Progenitor cell of endocrine pancreas (in vitro differentiated cells): ENCODE measurements at regions not wholly inside any gene's neighbourhood (a gene's known extent, or its start where the extent isn't known, plus 50 kb on each side); places are given as distances from the start of the nearest gene placed in this dataset.

ENCODE experiments used
- DNase-seq: peaks from one replicate; pipeline ENCODE4 v3.0.0; 2021; ENCODE audit warnings: low spot score; ENCODE audit not compliant: unreplicated experiment
- H3K27ac Mint-ChIP-seq: 2 replicates; pipeline ENCODE4 v1.8.0; 2021; ENCODE audit warnings: mild to moderate bottlenecking, moderate library complexity, mixed read lengths
- H3K27me3 Mint-ChIP-seq: 2 replicates; pipeline ENCODE4 v1.8.0; 2021; ENCODE audit warnings: mixed read lengths
- H3K36me3 Mint-ChIP-seq: 2 replicates; pipeline ENCODE4 v1.8.0; 2022; ENCODE audit warnings: mixed read lengths; ENCODE audit not compliant: insufficient read depth
- H3K4me1 Mint-ChIP-seq: 2 replicates; pipeline ENCODE4 v1.8.0; 2021; ENCODE audit warnings: low read depth, mixed read lengths
- H3K4me3 Mint-ChIP-seq: 2 replicates; pipeline ENCODE4 v1.8.0; 2021; ENCODE audit warnings: low read depth, mild to moderate bottlenecking, moderate library complexity, mixed read lengths
- H3K9me3 Mint-ChIP-seq: 2 replicates; pipeline ENCODE4 v1.8.0; 2021; ENCODE audit warnings: low read depth, mixed read lengths
- TF ChIP-seq, protein P1 (sequence below): fragments of 200-600 bp; sonication (generic); IDR thresholded peaks from one replicate; pipeline ENCODE4 v1.5.0; 2021; ENCODE audit warnings: antibody characterized with exemption, mild to moderate bottlenecking; ENCODE audit not compliant: unreplicated experiment

GRCh38 chr13:110773480-110773879 is 60.0 kb downstream of the ING1 start:
- H3K36me3 Mint-ChIP-seq: no peaks in the 10 kb centered on the region
- H3K9me3 Mint-ChIP-seq: no peaks in the 10 kb centered on the region
- H3K4me3 Mint-ChIP-seq: no peak overlapping the region
- TF ChIP-seq, protein P1, sequence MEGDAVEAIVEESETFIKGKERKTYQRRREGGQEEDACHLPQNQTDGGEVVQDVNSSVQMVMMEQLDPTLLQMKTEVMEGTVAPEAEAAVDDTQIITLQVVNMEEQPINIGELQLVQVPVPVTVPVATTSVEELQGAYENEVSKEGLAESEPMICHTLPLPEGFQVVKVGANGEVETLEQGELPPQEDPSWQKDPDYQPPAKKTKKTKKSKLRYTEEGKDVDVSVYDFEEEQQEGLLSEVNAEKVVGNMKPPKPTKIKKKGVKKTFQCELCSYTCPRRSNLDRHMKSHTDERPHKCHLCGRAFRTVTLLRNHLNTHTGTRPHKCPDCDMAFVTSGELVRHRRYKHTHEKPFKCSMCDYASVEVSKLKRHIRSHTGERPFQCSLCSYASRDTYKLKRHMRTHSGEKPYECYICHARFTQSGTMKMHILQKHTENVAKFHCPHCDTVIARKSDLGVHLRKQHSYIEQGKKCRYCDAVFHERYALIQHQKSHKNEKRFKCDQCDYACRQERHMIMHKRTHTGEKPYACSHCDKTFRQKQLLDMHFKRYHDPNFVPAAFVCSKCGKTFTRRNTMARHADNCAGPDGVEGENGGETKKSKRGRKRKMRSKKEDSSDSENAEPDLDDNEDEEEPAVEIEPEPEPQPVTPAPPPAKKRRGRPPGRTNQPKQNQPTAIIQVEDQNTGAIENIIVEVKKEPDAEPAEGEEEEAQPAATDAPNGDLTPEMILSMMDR: no peak
- no peaks in the 10 kb centered on the region for H3K4me1 Mint-ChIP-seq
- DNase-seq: no peak
- no peak overlapping the region for H3K27ac Mint-ChIP-seq
- no peaks in the 10 kb centered on the region for H3K27me3 Mint-ChIP-seq

GRCh38 chr13:110774051-110774450 is 60.6 kb downstream of the ING1 start:
- H3K4me1 Mint-ChIP-seq: no peaks in the 10 kb centered on the region
- H3K4me3 Mint-ChIP-seq: no peak overlapping the region
- H3K9me3 Mint-ChIP-seq: no peaks in the 10 kb centered on the region
- no peaks in the 10 kb centered on the region for H3K27me3 Mint-ChIP-seq
- no peak overlapping the region for H3K27ac Mint-ChIP-seq
- TF ChIP-seq, protein P1: no peak
- H3K36me3 Mint-ChIP-seq: no peaks in the 10 kb centered on the region
- DNase-seq: no peak

- Mint-ChIP-seq H3K36me3 (no peaks in the 10 kb centered on the region), H3K27ac (no peak overlapping the region), H3K27me3 (no peaks in the 10 kb centered on the region), H3K4me1 (no peaks in the 10 kb centered on the region), H3K9me3 (no peaks in the 10 kb centered on the region), H3K4me3 (no peak overlapping the region)
- no peak for DNase-seq
- TF ChIP-seq, protein P1: no peak
Observed at GRCh38 chr13:110774490-110774889, 61.0 kb downstream of the ING1 start.

DNA sequence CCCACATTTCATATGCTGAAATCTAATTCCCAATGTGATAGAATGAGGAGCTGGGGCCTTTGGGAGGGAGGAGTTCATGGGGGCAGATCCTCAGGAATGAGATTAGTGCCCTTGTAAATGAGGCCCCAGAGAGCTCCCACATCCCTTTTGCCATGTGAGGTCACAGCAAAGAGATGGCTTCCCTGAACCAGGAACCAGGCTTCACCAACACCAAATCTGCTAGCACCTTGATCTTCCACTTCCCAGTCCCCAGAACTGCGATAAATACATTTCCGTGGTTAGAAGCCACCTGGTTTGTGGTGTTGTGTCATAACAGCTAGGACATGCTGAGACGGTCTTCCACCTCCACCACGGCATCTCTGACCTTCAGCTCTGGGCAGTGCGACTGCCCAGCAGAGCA is 62.1 kb downstream of the ING1 start:
- TF ChIP-seq, protein P1: no peak
- H3K36me3 Mint-ChIP-seq: no peaks in the 10 kb centered on the region
- H3K27ac Mint-ChIP-seq: no peak overlapping the region
- no peaks in the 10 kb centered on the region for H3K4me1 Mint-ChIP-seq
- no peaks in the 10 kb centered on the region for H3K27me3 Mint-ChIP-seq
- H3K9me3 Mint-ChIP-seq: no peaks in the 10 kb centered on the region
- no peak for DNase-seq
- no peak overlapping the region for H3K4me3 Mint-ChIP-seq

DNA sequence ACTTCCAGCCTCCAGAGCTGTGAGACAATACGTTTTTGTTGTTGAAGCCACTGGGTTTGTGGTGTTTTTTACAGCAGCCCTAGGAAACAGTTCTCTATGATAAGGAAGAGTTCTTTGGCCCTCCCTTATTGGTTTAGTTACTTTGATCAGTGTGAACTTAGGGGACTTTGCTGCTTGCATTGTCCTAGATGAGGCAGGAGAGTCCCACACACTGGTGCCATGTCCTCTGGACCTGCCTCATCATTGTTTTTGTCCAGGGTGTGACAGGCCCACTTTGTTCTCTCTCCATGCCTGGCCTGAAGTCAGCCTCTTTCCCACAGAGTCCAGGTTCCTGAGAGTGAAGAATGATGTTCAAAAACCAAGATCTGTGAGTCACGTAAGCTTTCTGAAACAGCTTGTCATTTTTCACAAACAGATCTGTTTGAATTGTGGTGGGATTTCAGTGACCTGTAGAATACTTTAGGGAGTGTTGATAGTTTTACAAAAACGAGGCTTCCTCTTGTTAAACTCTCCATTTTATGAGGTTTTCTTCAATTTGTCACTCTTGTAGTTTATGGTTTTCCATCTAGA is 63.8 kb downstream of the ING1 start:
- no peaks in the 10 kb centered on the region for H3K4me1 Mint-ChIP-seq
- H3K36me3 Mint-ChIP-seq: peaks cover under 1% of the 10 kb centered on the region
- no peak overlapping the region for H3K4me3 Mint-ChIP-seq
- H3K27me3 Mint-ChIP-seq: no peaks in the 10 kb centered on the region
- DNase-seq: no peak
- no peak overlapping the region for H3K27ac Mint-ChIP-seq
- peaks cover 6% of the 10 kb centered on the region for H3K9me3 Mint-ChIP-seq
- TF ChIP-seq, protein P1: no peak
